ENCODE measurements at regions not wholly inside any gene's neighbourhood (a gene's known extent, or its start where the extent isn't known, plus 50 kb on each side); places are given as distances from the start of the nearest gene placed in this dataset.
A peak's percentile ranks its signal among the peaks of the same experiment; 100 is the strongest.

DNA sequence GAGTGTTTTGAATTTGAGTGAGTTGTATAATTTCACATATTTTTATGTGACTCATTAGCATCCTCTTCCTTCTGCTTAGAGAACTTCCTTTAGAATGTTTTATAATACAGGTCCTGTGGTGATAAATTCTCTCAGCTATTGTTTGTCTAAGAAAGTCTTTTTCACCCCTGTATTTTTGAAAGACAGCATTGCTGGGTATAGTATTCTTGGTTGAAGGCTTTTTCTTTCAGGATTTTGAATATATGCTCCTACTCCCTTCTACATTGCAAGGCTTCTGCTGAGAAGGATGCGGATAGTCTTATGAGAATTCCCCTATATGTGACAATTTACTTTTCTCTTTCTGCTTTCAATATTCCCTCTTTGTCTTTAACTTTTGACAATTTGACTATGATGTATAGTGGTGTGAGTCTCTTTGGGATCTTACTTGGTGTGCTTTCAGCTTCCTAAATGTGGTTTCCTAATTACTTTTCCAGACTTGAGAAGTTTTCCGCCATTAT lies 118.9 kb upstream of the HMGA2 start:
- Histone ChIP-seq H3K36me3 (ENCODE audit: control insufficient read depth, insufficient read depth, low read length) (no peaks in the 10 kb centered on the region), H3K27ac (ENCODE audit: low read depth, low read length, severe bottlenecking) (no peak overlapping the region), H3K4me1 (ENCODE audit: control insufficient read depth, insufficient read depth, low read length, poor library complexity, severe bottlenecking) (no peaks in the 10 kb centered on the region), H3K4me3 (ENCODE audit: extremely low read depth, insufficient read depth, low read length, poor library complexity, severe bottlenecking) (no peak overlapping the region), H3K9me3 (ENCODE audit: control insufficient read depth, low read length) (peaks cover 11% of the 10 kb centered on the region)
- no CpG with 5 or more reads among the region's 2 CpGs for WGBS, 2 experiments (ENCODE audit: insufficient coverage in 2 of 2)

DNA sequence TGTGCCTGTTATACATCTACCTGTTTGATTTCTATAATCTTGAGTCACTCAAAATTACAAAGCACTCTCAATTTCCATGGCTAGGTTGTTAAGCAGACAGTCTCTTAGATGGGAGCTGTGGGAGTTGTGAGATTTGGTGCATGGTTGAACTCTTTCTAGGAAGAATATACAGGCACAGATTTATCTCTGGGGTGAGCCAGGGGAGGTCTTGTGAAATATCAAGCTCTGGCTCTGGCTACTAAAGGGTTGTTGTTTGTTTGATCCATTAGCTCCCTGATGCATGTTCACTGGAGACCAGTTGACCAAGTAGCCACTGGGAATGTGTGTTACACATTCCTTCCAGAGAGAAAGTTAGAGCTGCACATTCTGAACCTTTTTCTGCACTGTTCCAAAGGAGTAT lies 117.2 kb upstream of the HMGA2 start:
- Histone ChIP-seq H3K9me3 (ENCODE audit: control insufficient read depth, low read length) (peaks cover 11% of the 10 kb centered on the region), H3K4me3 (ENCODE audit: extremely low read depth, insufficient read depth, low read length, poor library complexity, severe bottlenecking) (no peak overlapping the region), H3K27ac (ENCODE audit: low read depth, low read length, severe bottlenecking) (no peak overlapping the region), H3K4me1 (ENCODE audit: control insufficient read depth, insufficient read depth, low read length, poor library complexity, severe bottlenecking) (no peaks in the 10 kb centered on the region), H3K36me3 (ENCODE audit: control insufficient read depth, insufficient read depth, low read length) (no peaks in the 10 kb centered on the region)

DNA sequence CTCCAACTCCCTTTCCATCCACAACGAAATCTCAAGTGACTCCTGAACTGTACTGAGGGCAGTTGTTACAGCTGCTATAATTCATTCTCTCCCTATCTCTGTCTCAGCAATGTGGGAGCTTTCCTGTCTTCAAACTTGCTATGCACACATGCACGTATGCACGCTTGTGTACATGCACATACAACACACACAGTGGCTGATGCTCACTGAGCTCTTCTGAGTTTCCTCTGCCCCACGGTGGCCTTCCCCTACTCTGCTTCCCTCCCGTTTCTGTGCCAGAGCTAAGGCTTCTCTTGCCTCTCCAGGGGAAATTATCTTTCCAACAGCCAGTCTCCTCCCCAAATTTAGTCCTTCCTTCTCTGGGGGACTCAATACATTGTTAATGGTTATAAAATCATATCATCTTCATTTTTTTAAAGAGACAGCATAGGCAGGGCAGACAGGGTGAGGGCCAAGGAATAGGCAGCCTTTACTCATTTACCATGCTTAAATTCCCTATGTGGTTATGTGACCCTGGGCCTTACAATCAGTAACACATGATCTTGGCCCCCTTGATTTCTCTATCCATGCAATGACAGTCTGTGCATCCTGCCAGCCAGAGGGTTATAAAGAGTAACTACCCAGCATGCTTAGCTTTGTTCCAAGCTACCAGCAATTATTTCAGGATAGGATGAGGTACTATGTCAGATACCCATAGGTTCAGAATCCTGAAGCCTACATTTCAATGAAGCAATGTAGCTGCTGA lies 111.9 kb upstream of the HMGA2 start:
- Histone ChIP-seq H3K36me3 (ENCODE audit: control insufficient read depth, insufficient read depth, low read length) (no peaks in the 10 kb centered on the region), H3K4me3 (ENCODE audit: extremely low read depth, insufficient read depth, low read length, poor library complexity, severe bottlenecking) (no peak overlapping the region), H3K4me1 (ENCODE audit: control insufficient read depth, insufficient read depth, low read length, poor library complexity, severe bottlenecking) (peaks cover 10% of the 10 kb centered on the region), H3K9me3 (ENCODE audit: control insufficient read depth, low read length) (no peaks in the 10 kb centered on the region), H3K27ac (ENCODE audit: low read depth, low read length, severe bottlenecking) (no peak overlapping the region)
- 85 to 87% methylated on average over 4 of the region's 5 CpGs for WGBS, 2 experiments (ENCODE audit: insufficient coverage in 2 of 2)

DNA sequence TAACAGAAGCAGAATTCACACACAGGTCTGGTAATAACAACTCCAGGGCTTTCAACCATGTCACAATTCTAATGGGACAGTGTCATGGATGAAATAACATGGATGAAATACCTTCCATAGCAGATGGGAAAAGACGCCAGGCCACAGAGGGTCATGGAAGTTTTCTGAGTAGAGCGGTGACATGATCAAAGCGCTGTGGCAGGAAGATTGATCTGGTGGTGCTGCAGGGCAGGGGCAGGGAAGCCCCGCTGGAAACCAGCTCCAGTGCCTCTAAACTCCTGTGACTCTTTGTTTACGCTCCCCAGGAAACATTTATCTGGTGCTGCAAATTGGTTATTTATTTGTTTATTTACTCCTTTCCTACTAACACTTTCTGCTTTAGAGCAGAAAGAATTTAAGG lies 108.3 kb upstream of the HMGA2 start:
- 35 to 67% methylated on average over 3 of the region's 5 CpGs for WGBS, 2 experiments (ENCODE audit: insufficient coverage in 2 of 2)
- Histone ChIP-seq H3K27ac (ENCODE audit: low read depth, low read length, severe bottlenecking) (peak overlapping the region; percentile 63), H3K9me3 (ENCODE audit: control insufficient read depth, low read length) (no peaks in the 10 kb centered on the region), H3K36me3 (ENCODE audit: control insufficient read depth, insufficient read depth, low read length) (no peaks in the 10 kb centered on the region), H3K4me3 (ENCODE audit: extremely low read depth, insufficient read depth, low read length, poor library complexity, severe bottlenecking) (no peak overlapping the region), H3K4me1 (ENCODE audit: control insufficient read depth, insufficient read depth, low read length, poor library complexity, severe bottlenecking) (peaks cover 10% of the 10 kb centered on the region)

DNA sequence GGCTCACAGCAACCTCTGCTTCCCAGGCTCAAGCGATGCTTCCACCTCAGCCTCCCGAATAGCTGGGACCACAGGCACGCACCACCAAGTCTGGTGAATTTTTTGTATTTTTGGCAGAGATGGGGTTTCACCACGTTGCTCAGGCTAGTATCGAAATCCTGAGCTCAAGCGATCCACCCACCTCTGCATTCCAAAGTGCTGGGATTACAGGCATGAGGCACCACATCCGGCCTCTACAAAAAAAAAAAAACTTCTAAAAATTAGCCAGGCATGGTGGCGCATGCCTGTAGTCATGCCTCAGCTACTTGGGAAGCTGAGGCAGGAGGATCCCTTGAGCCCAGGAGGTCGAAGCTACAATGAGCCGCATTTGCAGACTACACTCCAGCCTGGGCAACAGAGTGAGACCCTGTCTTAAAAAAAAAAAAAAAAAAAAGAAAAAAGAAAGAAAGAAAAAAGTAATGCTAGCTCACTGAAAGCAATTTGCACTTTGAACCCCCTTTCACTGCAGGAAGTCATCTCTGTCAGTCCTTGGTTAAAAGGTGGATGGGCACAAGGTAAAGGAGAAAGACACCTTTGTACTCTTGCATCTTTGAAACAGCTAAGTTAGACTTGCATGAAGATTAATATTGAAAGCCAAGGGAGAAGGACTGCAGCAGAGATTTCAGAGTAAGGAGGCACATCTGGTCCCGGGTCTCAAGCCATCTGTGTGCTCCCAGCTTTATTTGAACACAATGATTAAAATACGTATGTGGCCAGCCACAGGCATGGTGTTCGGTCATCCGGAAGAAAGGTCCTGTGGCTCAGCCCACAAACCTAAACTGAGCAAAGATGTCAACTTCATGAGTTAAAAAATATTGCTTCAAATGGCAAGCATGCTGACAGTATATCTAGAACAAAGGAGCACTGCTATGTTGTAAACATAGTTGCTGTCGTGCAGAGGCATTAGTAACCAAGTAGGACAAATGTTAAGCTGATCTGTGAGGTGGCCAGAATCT lies 103.8 kb upstream of the HMGA2 start:
- H3K27ac ChIP-seq (ENCODE audit: low read depth, low read length, severe bottlenecking) = peak overlapping the region; percentile 18
- WGBS, 2 experiments (ENCODE audit: insufficient coverage in 2 of 2) = 87 to 94% methylated on average over 9 to 10 of the region's 15 CpGs
- H3K4me1 ChIP-seq (ENCODE audit: control insufficient read depth, insufficient read depth, low read length, poor library complexity, severe bottlenecking) = peaks cover 13% of the 10 kb centered on the region
- H3K9me3 ChIP-seq (ENCODE audit: control insufficient read depth, low read length) = no peaks in the 10 kb centered on the region
- no peaks in the 10 kb centered on the region for H3K36me3 ChIP-seq (ENCODE audit: control insufficient read depth, insufficient read depth, low read length)
- H3K4me3 ChIP-seq (ENCODE audit: extremely low read depth, insufficient read depth, low read length, poor library complexity, severe bottlenecking) = no peak overlapping the region

DNA sequence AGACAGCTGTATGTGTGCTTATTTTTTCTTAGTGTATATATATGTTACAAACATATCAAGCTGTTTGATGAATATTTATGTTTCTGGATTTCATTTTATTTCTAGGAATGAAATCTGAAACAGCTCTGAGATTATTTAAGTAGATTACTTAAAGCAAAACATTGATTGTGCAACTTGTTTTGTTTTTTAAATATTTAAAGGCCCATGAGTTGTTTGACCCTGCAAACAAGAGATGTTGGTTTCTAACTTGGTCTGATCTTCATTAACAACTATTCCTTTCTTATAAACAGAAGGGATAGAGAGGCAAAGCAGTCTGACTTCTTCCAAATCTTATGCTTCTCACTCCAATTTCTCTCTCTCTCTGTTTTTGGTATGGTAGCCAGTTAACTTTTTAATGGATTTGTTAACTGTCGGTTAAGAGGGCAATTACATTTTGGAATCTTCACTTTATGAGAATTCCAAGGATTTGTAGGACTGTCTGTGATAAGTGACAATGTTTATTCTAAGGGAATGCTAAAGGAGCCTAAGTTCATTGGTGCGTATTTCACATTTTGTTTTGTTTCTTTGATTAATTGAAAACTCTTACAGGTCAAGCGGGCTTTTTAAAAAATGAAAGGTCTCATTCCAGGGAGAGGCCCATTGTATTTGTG lies 102.6 kb upstream of the HMGA2 start:
- no peak overlapping the region for H3K4me3 ChIP-seq (ENCODE audit: extremely low read depth, insufficient read depth, low read length, poor library complexity, severe bottlenecking)
- peaks cover 5% of the 10 kb centered on the region for H3K4me1 ChIP-seq (ENCODE audit: control insufficient read depth, insufficient read depth, low read length, poor library complexity, severe bottlenecking)
- WGBS, 2 experiments (ENCODE audit: insufficient coverage in 2 of 2) = 94 to 97% methylated on average over 2 to 3 of the region's 3 CpGs
- no peak overlapping the region for H3K27ac ChIP-seq (ENCODE audit: low read depth, low read length, severe bottlenecking)
- no peaks in the 10 kb centered on the region for H3K36me3 ChIP-seq (ENCODE audit: control insufficient read depth, insufficient read depth, low read length)
- no peaks in the 10 kb centered on the region for H3K9me3 ChIP-seq (ENCODE audit: control insufficient read depth, low read length)

- Histone ChIP-seq H3K4me1 (ENCODE audit: control insufficient read depth, insufficient read depth, low read length, poor library complexity, severe bottlenecking) (peaks cover 5% of the 10 kb centered on the region), H3K27ac (ENCODE audit: low read depth, low read length, severe bottlenecking) (no peak overlapping the region), H3K36me3 (ENCODE audit: control insufficient read depth, insufficient read depth, low read length) (no peaks in the 10 kb centered on the region), H3K4me3 (ENCODE audit: extremely low read depth, insufficient read depth, low read length, poor library complexity, severe bottlenecking) (no peak overlapping the region), H3K9me3 (ENCODE audit: control insufficient read depth, low read length) (no peaks in the 10 kb centered on the region)
- WGBS, 2 experiments (ENCODE audit: insufficient coverage in 2 of 2) = 88% methylated on average over 1 of the region's 2 CpGs; no CpG with 5 or more reads in 1 of the 2 experiments
These were observed 98.9 kb upstream of the HMGA2 start for GRCh38 chr12:65725376-65725775.

- Histone ChIP-seq H3K9me3 (ENCODE audit: control insufficient read depth, low read length) (no peaks in the 10 kb centered on the region), H3K4me3 (ENCODE audit: extremely low read depth, insufficient read depth, low read length, poor library complexity, severe bottlenecking) (peak overlapping the region; percentile 59), H3K27ac (ENCODE audit: low read depth, low read length, severe bottlenecking) (no peak overlapping the region), H3K36me3 (ENCODE audit: control insufficient read depth, insufficient read depth, low read length) (no peaks in the 10 kb centered on the region), H3K4me1 (ENCODE audit: control insufficient read depth, insufficient read depth, low read length, poor library complexity, severe bottlenecking) (no peaks in the 10 kb centered on the region)
- WGBS, 2 experiments (ENCODE audit: insufficient coverage in 2 of 2) = 0% methylated on average over 2 of the region's 6 CpGs; no CpG with 5 or more reads in 1 of the 2 experiments
These were observed 95.8 kb upstream of the HMGA2 start for GRCh38 chr12:65728455-65728847.

DNA sequence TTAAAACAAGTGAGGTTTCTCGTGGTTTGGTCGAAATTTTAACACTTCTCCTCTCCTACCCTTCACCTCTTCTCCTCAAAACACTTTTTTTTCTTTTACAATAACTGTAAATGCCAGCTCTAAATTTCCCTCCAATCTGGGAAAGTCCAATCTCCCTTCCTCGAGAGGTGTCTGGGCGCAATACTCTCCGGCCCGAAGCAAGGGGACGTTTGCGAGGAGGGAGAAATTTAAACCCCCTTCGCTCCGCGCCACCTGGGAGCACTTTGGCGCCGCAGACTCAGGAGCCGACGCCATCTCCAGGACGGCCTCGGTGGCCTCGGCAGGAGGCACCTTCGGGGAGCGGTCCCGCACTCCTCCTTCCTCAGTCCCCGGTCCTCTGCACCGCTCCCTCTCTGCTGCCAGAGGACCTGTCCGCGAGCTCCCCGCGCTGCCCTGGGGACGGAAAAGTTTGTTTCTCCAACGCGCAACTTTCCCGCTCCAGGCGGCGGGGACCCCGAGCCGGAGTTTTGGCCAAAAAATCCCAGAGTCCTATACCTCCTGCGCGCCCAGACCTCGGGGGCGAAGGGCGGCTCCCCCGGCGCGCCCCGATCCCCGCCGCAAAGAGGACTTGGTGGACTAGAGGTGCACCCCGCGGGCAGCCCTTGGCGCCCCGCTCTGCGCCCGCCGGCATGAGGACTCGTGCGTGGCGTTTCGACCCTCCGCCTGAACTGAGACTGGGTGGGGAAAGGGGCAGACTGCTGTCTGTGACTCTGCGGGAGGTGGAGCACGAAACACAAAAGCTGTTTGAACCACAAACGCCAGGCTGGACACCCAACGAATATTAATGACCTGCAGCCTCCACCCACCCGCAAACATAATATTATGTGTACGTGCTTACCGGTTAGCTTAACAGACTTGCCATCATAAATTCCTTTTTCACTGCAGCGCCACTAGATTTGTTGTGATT lies 95.2 kb upstream of the HMGA2 start:
- H3K36me3 ChIP-seq (ENCODE audit: control insufficient read depth, insufficient read depth, low read length) = no peaks in the 10 kb centered on the region
- no peaks in the 10 kb centered on the region for H3K9me3 ChIP-seq (ENCODE audit: control insufficient read depth, low read length)
- H3K4me3 ChIP-seq (ENCODE audit: extremely low read depth, insufficient read depth, low read length, poor library complexity, severe bottlenecking) = peak overlapping the region; percentile 59
- 3 to 5% methylated on average over 51 to 55 of the region's 66 CpGs for WGBS, 2 experiments (ENCODE audit: insufficient coverage in 2 of 2)
- no peak overlapping the region for H3K27ac ChIP-seq (ENCODE audit: low read depth, low read length, severe bottlenecking)
- no peaks in the 10 kb centered on the region for H3K4me1 ChIP-seq (ENCODE audit: control insufficient read depth, insufficient read depth, low read length, poor library complexity, severe bottlenecking)

- no peak overlapping the region for H3K4me3 ChIP-seq (ENCODE audit: extremely low read depth, insufficient read depth, low read length, poor library complexity, severe bottlenecking)
These were observed 92.5 kb upstream of the HMGA2 start for GRCh38 chr12:65731771-65732170.

More at GRCh38 chr12:65731771-65732170, 92.5 kb upstream of the HMGA2 start:
- Histone ChIP-seq H3K9me3 (ENCODE audit: control insufficient read depth, low read length) (no peaks in the 10 kb centered on the region), H3K36me3 (ENCODE audit: control insufficient read depth, insufficient read depth, low read length) (no peaks in the 10 kb centered on the region), H3K4me1 (ENCODE audit: control insufficient read depth, insufficient read depth, low read length, poor library complexity, severe bottlenecking) (no peaks in the 10 kb centered on the region), H3K27ac (ENCODE audit: low read depth, low read length, severe bottlenecking) (no peak overlapping the region)
- 92 to 98% methylated on average over 4 of the region's 4 CpGs for WGBS, 2 experiments (ENCODE audit: insufficient coverage in 2 of 2)
